GM12878 (cell line): ENCODE measurements at regions not wholly inside any gene's neighbourhood (a gene's known extent, or its start where the extent isn't known, plus 50 kb on each side); places are given as distances from the start of the nearest gene placed in this dataset.

Source experiments
- BCL11A ChIP-seq: IDR thresholded peaks from 2 replicates; pipeline ENCODE4 v1.6.1; 2011; ENCODE audit warnings: low read depth, low read length
- IRF5 ChIP-seq: fragments of 450-650 bp; IDR thresholded peaks from 2 replicates; pipeline ENCODE4 v1.6.1; 2017; ENCODE audit warnings: borderline replicate concordance
- NR2C1 ChIP-seq: fragments of 450-650 bp; IDR thresholded peaks from 2 replicates; pipeline ENCODE4 v1.6.1; 2017; ENCODE audit warnings: antibody characterized with exemption, mild to moderate bottlenecking, moderate library complexity
- RBBP5 ChIP-seq: fragments of 200-600 bp; sonication (generic); conservative IDR thresholded peaks from 2 replicates; pipeline ENCODE4 v1.6.1; 2016

GRCh38 chr3:10623578-10624275, 118.3 kb upstream of the ATP2B2 start:
- TF ChIP-seq NR2C1 (no peak), RBBP5 (no peak), IRF5 (no peak), BCL11A (no peak)
